HEK293 (cell line): ENCODE measurements at regions not wholly inside any gene's neighbourhood (a gene's known extent, or its start where the extent isn't known, plus 50 kb on each side); places are given as distances from the start of the nearest gene placed in this dataset.

ENCODE experiments used
- CTCF ChIA-PET: fragments of 350-600 bp; formaldehyde crosslinking; extraction: SDS; loops from one replicate; lab custom pipeline; 2021; ENCODE audit warnings: antibody characterized with exemption; lab: Yijun Ruan, JAX
- POLR2A ChIA-PET: fragments of 300-600 bp; formaldehyde crosslinking; extraction: SDS; loops from one replicate; lab custom pipeline; 2020; ENCODE audit warnings: antibody characterized with exemption, inconsistent platforms; lab: Yijun Ruan, JAX
- H3K27ac ChIP-seq: fragments of 200-500 bp; sonication (Bioruptor generic); 2 replicates; pipeline ENCODE4 v1.5.1; 2014; ENCODE audit warnings: low read depth, low read length, control low read depth, inconsistent platforms; ENCODE audit errors: extremely low read depth
- H3K36me3 ChIP-seq, 2 experiments: fragments of 200-500 bp in 1 of 2; sonication (Bioruptor generic) in 1 of 2; 1 replicate in 1 of 2; 2 replicates in 1 of 2; pipeline ENCODE4 v1.5.1; 2014 to 2017; ENCODE audit warnings: inconsistent platforms in 2 of 2, low read length in 2 of 2; ENCODE audit not compliant: control insufficient read depth in 2 of 2, insufficient read depth in 1 of 2
- H3K4me1 ChIP-seq: fragments of 200-500 bp; sonication (Bioruptor generic); 2 replicates; pipeline ENCODE4 v1.5.1; 2014; ENCODE audit warnings: mild to moderate bottlenecking, low read length, inconsistent platforms; ENCODE audit not compliant: control insufficient read depth, insufficient read depth
- H3K4me3 ChIP-seq: 2 replicates; pipeline ENCODE4 v1.5.1; 2011; ENCODE audit warnings: low read depth, mild to moderate bottlenecking, control low read depth, low read length, moderate library complexity
- H3K9me3 ChIP-seq: fragments of 200-500 bp; sonication (Bioruptor generic); 2 replicates; pipeline ENCODE4 v1.5.1; 2014; ENCODE audit warnings: low read depth, low read length, inconsistent platforms; ENCODE audit not compliant: control insufficient read depth, insufficient read depth
- BCL11A ChIP-seq: fragments of 450-650 bp; formaldehyde crosslinking; IDR thresholded peaks from 2 replicates; pipeline ENCODE4 v1.5.1; 2016; ENCODE audit warnings: low read depth, missing biosample characterization, missing genetic modification characterization
- BCL6B ChIP-seq: fragments of 450-650 bp; formaldehyde crosslinking; IDR thresholded peaks from 2 replicates; pipeline ENCODE4 v1.5.1; 2017; ENCODE audit warnings: missing biosample characterization, missing genetic modification characterization
- HOXA7 ChIP-seq: sonication (generic); formaldehyde crosslinking; IDR thresholded peaks from 2 replicates; pipeline ENCODE4 v1.8.1; 2022; ENCODE audit warnings: missing genetic modification reagents, borderline replicate concordance
- PRDM4 ChIP-seq: fragments of 450-650 bp; formaldehyde crosslinking; IDR thresholded peaks from 2 replicates; pipeline ENCODE4 v1.5.1; 2017; ENCODE audit warnings: missing biosample characterization, missing genetic modification characterization
- REPIN1 ChIP-seq: fragments of 450-650 bp; formaldehyde crosslinking; IDR thresholded peaks from 2 replicates; pipeline ENCODE4 v1.5.1; 2017; ENCODE audit warnings: missing biosample characterization, missing genetic modification characterization, low read depth
- YY2 ChIP-seq: fragments of 450-650 bp; formaldehyde crosslinking; IDR thresholded peaks from 2 replicates; pipeline ENCODE4 v1.5.1; 2016; ENCODE audit warnings: missing biosample characterization, missing genetic modification characterization
- ZNF133 ChIP-seq: fragments of 450-650 bp; formaldehyde crosslinking; IDR thresholded peaks from 2 replicates; pipeline ENCODE4 v1.5.1; 2016; ENCODE audit warnings: missing biosample characterization, missing genetic modification characterization
- ZNF18 ChIP-seq: fragments of 450-650 bp; formaldehyde crosslinking; IDR thresholded peaks from 2 replicates; pipeline ENCODE4 v1.5.1; 2016; ENCODE audit warnings: missing biosample characterization, missing genetic modification characterization
- ZNF184 ChIP-seq: fragments of 450-650 bp; IDR thresholded peaks from 2 replicates; pipeline ENCODE4 v1.5.1; 2018; ENCODE audit warnings: missing biosample characterization, mild to moderate bottlenecking, missing genetic modification characterization
- ZNF239 ChIP-seq: fragments of 450-650 bp; formaldehyde crosslinking; IDR thresholded peaks from 2 replicates; pipeline ENCODE4 v1.5.1; 2016; ENCODE audit warnings: missing biosample characterization, missing genetic modification characterization
- ZNF280C ChIP-seq: fragments of 450-650 bp; formaldehyde crosslinking; IDR thresholded peaks from 2 replicates; pipeline ENCODE4 v1.5.1; 2016; ENCODE audit warnings: missing biosample characterization, missing genetic modification characterization
- ZNF561 ChIP-seq: fragments of 450-650 bp; IDR thresholded peaks from 2 replicates; pipeline ENCODE4 v1.5.1; 2018; ENCODE audit warnings: missing biosample characterization, missing genetic modification characterization, borderline replicate concordance
- ZNF621 ChIP-seq: fragments of 450-650 bp; formaldehyde crosslinking; IDR thresholded peaks from 2 replicates; pipeline ENCODE4 v1.5.1; 2017; ENCODE audit warnings: missing biosample characterization, missing genetic modification characterization
- ZSCAN16 ChIP-seq: fragments of 450-650 bp; formaldehyde crosslinking; IDR thresholded peaks from 2 replicates; pipeline ENCODE4 v1.5.1; 2016; ENCODE audit warnings: missing biosample characterization, missing genetic modification characterization
- TF ChIP-seq, protein P1 (sequence below): fragments of 450-650 bp; formaldehyde crosslinking; IDR thresholded peaks from 2 replicates; pipeline ENCODE4 v1.5.1; 2016; ENCODE audit warnings: missing biosample characterization, missing genetic modification characterization, borderline replicate concordance
- TF ChIP-seq, protein P2 (sequence below): fragments of 450-650 bp; formaldehyde crosslinking; IDR thresholded peaks from 2 replicates; pipeline ENCODE4; 2016; ENCODE audit warnings: missing biosample characterization, missing genetic modification characterization
- TF ChIP-seq, protein P3 (sequence below): fragments of 450-650 bp; IDR thresholded peaks from 2 replicates; pipeline ENCODE4 v1.5.1; 2018; ENCODE audit warnings: missing biosample characterization, missing genetic modification characterization

- TF ChIP-seq ZSCAN16 (tag by site-specific recombination) (no peak), ZNF239 (tag by site-specific recombination) (no peak), REPIN1 (tag by site-specific recombination) (no peak), ZNF280C (tag by site-specific recombination) (no peak)
- no peaks in the 10 kb centered on the region for H3K4me1 ChIP-seq
- no peak overlapping the region for H3K27ac ChIP-seq
- H3K36me3 ChIP-seq = no peaks in the 10 kb centered on the region
- POLR2A ChIA-PET = interaction anchor here (0.7 kb wide), 1 partner anchor 413 kb away, joined by 4 read pairs; no protein-coding TSS in a partner anchor
- CTCF ChIA-PET = interaction anchor here (0.9 kb wide), 1 partner anchor 33 kb away, joined by 4 read pairs; no protein-coding TSS in a partner anchor
- H3K4me3 ChIP-seq = no peak overlapping the region
- no peaks in the 10 kb centered on the region for H3K9me3 ChIP-seq
Observed at GRCh38 chr9:34793428-34793827, 83.5 kb upstream of the CCL21 start.

GRCh38 chr9:34783951-34784487 lies 74.1 kb upstream of the CCL21 start:
- H3K9me3 ChIP-seq = no peaks in the 10 kb centered on the region
- CTCF ChIA-PET = interaction anchor here (1.4 kb wide), 1 partner anchor 23 kb away, joined by 4 read pairs; no protein-coding TSS in a partner anchor
- no peak overlapping the region for H3K27ac ChIP-seq
- TF ChIP-seq ZNF239 (tag by site-specific recombination) (no peak), ZNF18 (tag by site-specific recombination) (no peak), BCL11A (tag by site-specific recombination) (no peak), BCL6B (tag by site-specific recombination) (no peak), ZNF561 (tag by site-specific recombination) (no peak), ZNF621 (tag by site-specific recombination) (no peak), ZNF184 (tag by site-specific recombination) (no peak), YY2 (tag by site-specific recombination) (no peak), ZNF133 (no peak), PRDM4 (no peak), HOXA7 (CRISPR knock-in tag) (no peak)
- TF ChIP-seq, protein P1, sequence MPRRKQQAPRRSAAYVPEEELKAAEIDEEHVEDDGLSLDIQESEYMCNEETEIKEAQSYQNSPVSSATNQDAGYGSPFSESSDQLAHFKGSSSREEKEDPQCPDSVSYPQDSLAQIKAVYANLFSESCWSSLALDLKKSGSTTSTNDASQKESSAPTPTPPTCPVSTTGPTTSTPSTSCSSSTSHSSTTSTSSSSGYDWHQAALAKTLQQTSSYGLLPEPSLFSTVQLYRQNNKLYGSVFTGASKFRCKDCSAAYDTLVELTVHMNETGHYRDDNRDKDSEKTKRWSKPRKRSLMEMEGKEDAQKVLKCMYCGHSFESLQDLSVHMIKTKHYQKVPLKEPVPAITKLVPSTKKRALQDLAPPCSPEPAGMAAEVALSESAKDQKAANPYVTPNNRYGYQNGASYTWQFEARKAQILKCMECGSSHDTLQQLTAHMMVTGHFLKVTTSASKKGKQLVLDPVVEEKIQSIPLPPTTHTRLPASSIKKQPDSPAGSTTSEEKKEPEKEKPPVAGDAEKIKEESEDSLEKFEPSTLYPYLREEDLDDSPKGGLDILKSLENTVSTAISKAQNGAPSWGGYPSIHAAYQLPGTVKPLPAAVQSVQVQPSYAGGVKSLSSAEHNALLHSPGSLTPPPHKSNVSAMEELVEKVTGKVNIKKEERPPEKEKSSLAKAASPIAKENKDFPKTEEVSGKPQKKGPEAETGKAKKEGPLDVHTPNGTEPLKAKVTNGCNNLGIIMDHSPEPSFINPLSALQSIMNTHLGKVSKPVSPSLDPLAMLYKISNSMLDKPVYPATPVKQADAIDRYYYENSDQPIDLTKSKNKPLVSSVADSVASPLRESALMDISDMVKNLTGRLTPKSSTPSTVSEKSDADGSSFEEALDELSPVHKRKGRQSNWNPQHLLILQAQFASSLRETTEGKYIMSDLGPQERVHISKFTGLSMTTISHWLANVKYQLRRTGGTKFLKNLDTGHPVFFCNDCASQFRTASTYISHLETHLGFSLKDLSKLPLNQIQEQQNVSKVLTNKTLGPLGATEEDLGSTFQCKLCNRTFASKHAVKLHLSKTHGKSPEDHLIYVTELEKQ (tag by site-specific recombination) = no peak
- TF ChIP-seq, protein P2, sequence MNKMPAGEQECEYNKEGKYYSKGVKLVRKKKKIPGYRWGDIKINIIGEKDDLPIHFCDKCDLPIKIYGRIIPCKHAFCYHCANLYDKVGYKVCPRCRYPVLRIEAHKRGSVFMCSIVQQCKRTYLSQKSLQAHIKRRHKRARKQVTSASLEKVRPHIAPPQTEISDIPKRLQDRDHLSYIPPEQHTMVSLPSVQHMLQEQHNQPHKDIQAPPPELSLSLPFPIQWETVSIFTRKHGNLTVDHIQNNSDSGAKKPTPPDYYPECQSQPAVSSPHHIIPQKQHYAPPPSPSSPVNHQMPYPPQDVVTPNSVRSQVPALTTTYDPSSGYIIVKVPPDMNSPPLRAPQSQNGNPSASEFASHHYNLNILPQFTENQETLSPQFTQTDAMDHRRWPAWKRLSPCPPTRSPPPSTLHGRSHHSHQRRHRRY = no peak
- TF ChIP-seq, protein P3, sequence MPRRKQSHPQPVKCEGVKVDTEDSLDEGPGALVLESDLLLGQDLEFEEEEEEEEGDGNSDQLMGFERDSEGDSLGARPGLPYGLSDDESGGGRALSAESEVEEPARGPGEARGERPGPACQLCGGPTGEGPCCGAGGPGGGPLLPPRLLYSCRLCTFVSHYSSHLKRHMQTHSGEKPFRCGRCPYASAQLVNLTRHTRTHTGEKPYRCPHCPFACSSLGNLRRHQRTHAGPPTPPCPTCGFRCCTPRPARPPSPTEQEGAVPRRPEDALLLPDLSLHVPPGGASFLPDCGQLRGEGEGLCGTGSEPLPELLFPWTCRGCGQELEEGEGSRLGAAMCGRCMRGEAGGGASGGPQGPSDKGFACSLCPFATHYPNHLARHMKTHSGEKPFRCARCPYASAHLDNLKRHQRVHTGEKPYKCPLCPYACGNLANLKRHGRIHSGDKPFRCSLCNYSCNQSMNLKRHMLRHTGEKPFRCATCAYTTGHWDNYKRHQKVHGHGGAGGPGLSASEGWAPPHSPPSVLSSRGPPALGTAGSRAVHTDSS (tag by site-specific recombination) = no peak
- no peak overlapping the region for H3K4me3 ChIP-seq
- H3K36me3 ChIP-seq = no peaks in the 10 kb centered on the region
- no peaks in the 10 kb centered on the region for H3K4me1 ChIP-seq
- POLR2A ChIA-PET = no interaction called here
